NCI-H82 treated with DMSO at 0.1 percent for 48 hours (cell line): ENCODE measurements at regions not wholly inside any gene's neighbourhood (a gene's known extent, or its start where the extent isn't known, plus 50 kb on each side); places are given as distances from the start of the nearest gene placed in this dataset.
A peak's percentile ranks its signal among the peaks of the same experiment; 100 is the strongest.
"Not testable (repeated sequence)": the region's sequence is repeated elsewhere in the genome, so short reads cannot be mapped to it uniquely, and the experiment has no call there.

Source experiments
- DNase-seq: peaks from one replicate; lab custom pipeline; 2025; ENCODE audit not compliant: unreplicated experiment; lab: John Stamatoyannopoulos, UW

GRCh38 chr6:14512246-14512645 is 394.7 kb downstream of the CD83 start:
- DNase-seq = no peak

- DNase-seq = no peak
Measured at GRCh38 chr6:14513496-14514393, 396.2 kb downstream of the CD83 start.

GRCh38 chr6:14516956-14517355 is 399.4 kb downstream of the CD83 start:
- no peak for DNase-seq

- no peak for DNase-seq
Measured at GRCh38 chr6:14517516-14518105, 400.0 kb downstream of the CD83 start.

- peak; percentile 33 for DNase-seq
Measured at GRCh38 chr6:14518515-14519217, 401.1 kb downstream of the CD83 start.

GRCh38 chr6:14520029-14520428 is 402.5 kb downstream of the CD83 start:
- no peak for DNase-seq

- no peak for DNase-seq
Measured at GRCh38 chr6:14520536-14520935, 403.0 kb downstream of the CD83 start.

GRCh38 chr6:14521141-14521540 is 403.6 kb downstream of the CD83 start:
- no peak for DNase-seq

GRCh38 chr6:14521861-14522260 is 404.3 kb downstream of the CD83 start:
- DNase-seq = not testable (repeated sequence)

GRCh38 chr6:14524319-14524718 is 406.7 kb downstream of the CD83 start:
- no peak for DNase-seq

GRCh38 chr6:14530385-14530784 is 412.8 kb downstream of the CD83 start:
- DNase-seq = no peak

GRCh38 chr6:14533446-14533845 is 415.9 kb downstream of the CD83 start:
- DNase-seq = no peak

GRCh38 chr6:14537030-14537429 is 419.5 kb downstream of the CD83 start:
- no peak for DNase-seq

- DNase-seq = no peak
Measured at GRCh38 chr6:14540276-14540675, 422.7 kb downstream of the CD83 start.

GRCh38 chr6:14540810-14541540 is 423.4 kb downstream of the CD83 start:
- DNase-seq = peak; percentile 48

- DNase-seq = no peak
Measured at GRCh38 chr6:14542670-14543366, 425.2 kb downstream of the CD83 start.

- DNase-seq = peak; percentile 82
Measured at GRCh38 chr6:14543971-14544585, 426.5 kb downstream of the CD83 start.

- DNase-seq = peak; percentile 74
Measured at GRCh38 chr6:14544666-14545065, 427.1 kb downstream of the CD83 start.

GRCh38 chr6:14545496-14545895 is 427.9 kb downstream of the CD83 start:
- no peak for DNase-seq

GRCh38 chr6:14546036-14546435 is 428.5 kb downstream of the CD83 start:
- DNase-seq = no peak
